HG03520 (cell line): ENCODE measurements at regions not wholly inside any gene's neighbourhood (a gene's known extent, or its start where the extent isn't known, plus 50 kb on each side); places are given as distances from the start of the nearest gene placed in this dataset.

Experiments used
- ATAC-seq: cut with Tn5 transposase; IDR thresholded peaks from one replicate; pipeline ENCODE4 v1.9.1; 2021; ENCODE audit warnings: mild to moderate bottlenecking, moderate library complexity; ENCODE audit not compliant: unreplicated experiment

- no peak for ATAC-seq
Observed at GRCh38 chr11:32200136-32200847, 109.4 kb downstream of the RCN1 start.

GRCh38 chr11:32204751-32205150 lies 113.9 kb downstream of the RCN1 start:
- no peak for ATAC-seq

- no peak for ATAC-seq
Observed at GRCh38 chr11:32210556-32210955, 119.7 kb downstream of the RCN1 start.

- ATAC-seq = no peak
Observed at GRCh38 chr11:32213223-32213622, 122.3 kb downstream of the RCN1 start.

GRCh38 chr11:32215157-32215556 lies 124.3 kb downstream of the RCN1 start:
- ATAC-seq = no peak

GRCh38 chr11:32216749-32217148 lies 125.9 kb downstream of the RCN1 start:
- ATAC-seq = no peak

GRCh38 chr11:32219320-32219719 lies 128.4 kb downstream of the RCN1 start:
- ATAC-seq = no peak

- no peak for ATAC-seq
Observed at GRCh38 chr11:32221476-32222032, 130.7 kb downstream of the RCN1 start.

- ATAC-seq = no peak
Observed at GRCh38 chr11:32224580-32224979, 133.7 kb downstream of the RCN1 start.

GRCh38 chr11:32225571-32226285 lies 134.9 kb downstream of the RCN1 start:
- ATAC-seq = no peak

GRCh38 chr11:32226480-32226879 lies 135.6 kb downstream of the RCN1 start:
- no peak for ATAC-seq

GRCh38 chr11:32229576-32230240 lies 138.8 kb downstream of the RCN1 start:
- no peak for ATAC-seq

GRCh38 chr11:32231909-32232493 lies 141.1 kb downstream of the RCN1 start:
- peak; percentile 81 for ATAC-seq

GRCh38 chr11:32232516-32232915 lies 141.6 kb downstream of the RCN1 start:
- no peak for ATAC-seq

- ATAC-seq = no peak
Observed at GRCh38 chr11:32233276-32233675, 142.4 kb downstream of the RCN1 start.

- ATAC-seq = no peak
Observed at GRCh38 chr11:32233928-32234327, 143.1 kb downstream of the RCN1 start.

- no peak for ATAC-seq
Observed at GRCh38 chr11:32244453-32244852, 153.6 kb downstream of the RCN1 start.

- no peak for ATAC-seq
Observed at GRCh38 chr11:32253706-32254105, 162.8 kb downstream of the RCN1 start.

GRCh38 chr11:32255841-32256240 lies 165.0 kb downstream of the RCN1 start:
- ATAC-seq = no peak

GRCh38 chr11:32256466-32256865 lies 165.6 kb downstream of the RCN1 start:
- no peak for ATAC-seq

GRCh38 chr11:32259641-32260081 lies 168.8 kb downstream of the RCN1 start:
- ATAC-seq = peak; percentile 96
